SK-MEL-5 (cell line): ENCODE measurements at regions not wholly inside any gene's neighbourhood (a gene's known extent, or its start where the extent isn't known, plus 50 kb on each side); places are given as distances from the start of the nearest gene placed in this dataset.
"Not testable (repeated sequence)": the region's sequence is repeated elsewhere in the genome, so short reads cannot be mapped to it uniquely, and the experiment has no call there.

Source experiments
- DNase-seq: peaks from one replicate; pipeline ENCODE4 v3.0.0-alpha.2; 2016; ENCODE audit warnings: low read depth, low spot score
- in situ Hi-C: cut with HindIII; loops from 2 replicates; pipeline ENCODE4 v1.10.0; 2016; ENCODE audit warnings: low sequenced_read_pairs, high pct_unique_total_duplicates, low pct_unique_long_range_greater_than_20kb

DNA sequence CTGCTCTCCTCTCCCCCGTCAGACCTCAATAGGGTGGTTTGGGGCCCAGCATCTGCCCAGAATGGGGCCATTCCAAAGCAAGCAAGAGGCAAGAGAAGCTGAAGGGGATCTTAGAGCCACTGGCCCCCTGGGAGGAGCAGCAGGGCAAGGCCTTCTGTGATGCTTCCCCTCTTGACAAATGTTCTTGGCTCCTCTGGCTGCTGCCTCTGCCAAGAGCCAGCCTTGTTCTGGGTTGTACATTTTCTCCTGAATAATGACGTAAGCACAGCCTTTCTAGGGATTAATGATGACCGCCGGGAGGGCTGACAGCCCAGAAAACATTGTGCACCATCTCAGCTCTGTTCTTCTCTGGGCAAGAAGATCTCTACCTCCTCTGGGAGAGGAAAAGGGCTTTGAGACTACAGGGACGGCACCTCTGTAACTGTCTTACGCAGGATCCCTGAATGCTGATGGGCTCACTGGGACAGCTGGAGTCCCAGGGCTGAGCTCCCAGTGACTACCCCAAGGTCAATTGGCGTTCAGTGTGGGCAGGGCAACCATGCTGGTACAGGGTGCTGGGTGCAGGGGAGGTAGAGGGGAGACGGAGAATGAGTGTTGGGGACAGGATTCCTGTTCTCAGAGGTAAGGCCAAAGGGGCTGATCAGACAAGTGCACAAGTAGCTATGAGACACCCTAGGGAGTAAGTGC is 253.3 kb downstream of the FAM43A start:
- no peak for DNase-seq
- in situ Hi-C loops: no loop called here

DNA sequence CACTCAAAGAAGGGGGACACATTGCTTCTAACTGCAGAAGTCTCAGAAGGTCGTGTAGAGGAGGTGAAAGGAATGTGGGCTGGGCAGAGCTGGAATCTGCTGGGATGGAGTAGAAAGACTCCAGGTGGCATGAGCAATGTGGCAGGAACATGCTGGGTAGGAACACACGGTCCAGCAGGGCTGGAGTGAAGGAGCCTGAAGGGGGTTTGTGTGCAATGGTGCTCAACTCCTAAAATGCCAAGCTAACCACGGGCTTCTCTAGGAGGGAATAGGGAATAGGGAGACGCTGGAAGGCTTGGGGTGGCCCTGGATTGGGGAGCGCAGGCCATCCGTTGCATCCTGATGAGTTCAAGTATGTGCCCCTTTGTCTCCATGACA is 253.8 kb downstream of the FAM43A start:
- in situ Hi-C loops: no loop called here
- DNase-seq: no peak

DNA sequence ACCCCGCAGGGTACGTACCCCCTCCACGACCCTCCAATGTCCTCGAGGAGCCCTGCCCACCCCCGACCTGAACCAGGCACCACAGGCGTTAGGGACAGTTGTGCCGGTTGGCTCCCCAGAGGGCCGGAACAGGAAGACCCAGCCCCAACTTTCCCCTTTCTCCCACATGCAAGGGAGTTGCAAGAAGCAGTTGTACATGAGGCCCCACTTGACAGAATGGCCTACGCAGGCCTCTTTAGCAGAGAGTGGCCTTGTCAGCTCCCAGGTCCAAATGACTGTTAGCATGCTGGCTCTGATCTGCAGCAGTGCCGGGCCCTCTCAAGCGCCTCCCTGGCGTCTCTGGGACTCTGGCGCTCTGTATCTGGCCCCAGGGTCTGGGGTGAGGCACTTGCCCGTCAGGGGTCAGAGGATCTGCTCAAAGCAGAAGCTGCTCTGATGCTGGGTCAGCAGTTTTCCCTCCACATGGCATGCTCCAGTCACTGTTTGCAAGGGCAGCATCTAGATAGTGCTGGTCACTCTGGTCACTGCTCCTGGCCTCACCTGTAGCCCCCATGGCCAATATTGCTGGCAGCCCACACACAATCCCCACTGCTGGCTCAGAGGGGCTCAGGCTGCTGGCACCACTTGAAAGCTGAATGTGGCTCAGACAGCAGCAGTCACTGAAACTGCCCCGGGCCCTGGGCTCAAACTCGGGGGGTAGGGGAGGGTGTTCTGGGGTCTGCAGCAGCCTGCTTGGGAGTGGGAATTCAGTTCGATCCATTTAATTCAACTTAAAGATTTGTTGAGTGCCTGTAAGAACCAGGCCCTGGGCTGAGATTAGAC is 254.5 kb downstream of the FAM43A start:
- in situ Hi-C loops: no loop called here
- DNase-seq: no peak

DNA sequence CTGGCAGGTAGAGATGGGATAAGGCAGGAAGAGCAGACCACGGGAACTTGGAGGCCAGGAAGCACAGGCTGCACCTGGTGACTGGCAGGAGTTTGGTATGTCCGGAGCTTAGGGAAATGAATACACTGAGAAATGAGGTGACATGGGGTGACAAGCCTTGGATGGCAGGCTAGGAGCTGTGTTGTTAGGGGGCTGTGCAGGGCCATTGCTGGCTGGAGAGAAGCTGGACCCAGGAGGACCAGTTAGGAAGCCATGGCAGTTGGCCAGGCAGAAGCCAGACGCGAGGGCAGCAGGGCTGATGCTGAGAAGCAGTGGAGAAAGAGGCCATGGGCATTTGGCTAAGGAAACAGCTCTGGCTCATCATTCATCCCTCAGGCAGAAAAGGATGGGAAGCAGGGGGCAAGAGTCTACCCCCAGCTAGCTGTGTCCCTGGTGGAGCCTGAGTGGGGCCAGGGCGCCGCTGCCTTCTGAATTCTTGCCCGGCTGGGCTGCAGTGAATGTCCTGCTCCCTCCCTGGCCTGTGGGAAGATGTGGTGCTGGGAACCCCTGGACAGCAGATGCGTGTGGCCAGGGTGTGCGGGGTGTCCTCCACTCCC is 255.8 kb downstream of the FAM43A start:
- no peak for DNase-seq
- in situ Hi-C loops: no loop called here

DNA sequence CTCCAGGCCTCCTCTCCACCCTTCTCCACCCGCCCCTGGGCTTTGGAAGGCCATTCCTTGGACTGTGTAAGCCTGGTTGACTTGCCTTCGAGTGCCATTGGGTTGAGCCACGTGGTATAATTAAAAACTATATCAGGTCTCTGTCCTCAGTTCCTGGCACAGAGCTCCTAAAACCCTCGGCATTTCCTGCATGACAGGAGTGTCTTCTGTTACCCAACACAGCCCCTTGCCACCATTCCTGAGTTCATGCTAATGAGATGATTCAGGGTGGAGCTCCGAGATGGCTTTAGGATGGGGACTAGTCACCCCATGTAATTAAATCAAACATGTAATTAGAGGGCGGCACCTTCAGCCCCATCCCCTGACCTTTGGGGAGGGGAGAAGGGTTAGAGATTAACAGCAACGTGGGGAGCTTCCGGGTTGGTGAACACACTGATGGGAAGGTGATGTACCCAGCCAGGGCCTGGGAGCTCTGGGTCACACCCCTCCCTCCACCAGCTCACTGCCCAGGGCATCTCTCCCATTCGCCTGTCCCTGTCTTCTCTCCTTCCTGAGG is 256.4 kb downstream of the FAM43A start:
- in situ Hi-C loops: no loop called here
- DNase-seq: no peak

DNA sequence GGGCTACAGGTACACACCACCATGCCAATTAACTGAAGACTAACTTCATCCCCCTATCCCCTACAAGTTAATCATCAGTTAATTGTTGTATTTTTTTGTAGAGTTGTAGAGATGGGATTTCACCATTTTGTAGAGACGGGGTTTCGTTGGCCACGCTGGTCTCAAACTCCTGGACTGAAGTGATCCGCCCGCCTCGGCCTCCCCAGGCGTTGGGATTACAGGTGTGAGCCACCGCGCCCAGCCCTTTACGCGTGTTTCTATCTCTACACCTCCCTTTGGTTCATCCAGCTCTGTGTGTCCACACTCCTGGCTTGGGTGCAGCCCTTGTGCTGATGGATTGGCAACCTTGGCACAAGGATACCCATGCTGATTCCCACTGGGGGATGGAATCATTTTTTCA is 258.8 kb downstream of the FAM43A start:
- in situ Hi-C loops: no loop called here
- DNase-seq: no peak

DNA sequence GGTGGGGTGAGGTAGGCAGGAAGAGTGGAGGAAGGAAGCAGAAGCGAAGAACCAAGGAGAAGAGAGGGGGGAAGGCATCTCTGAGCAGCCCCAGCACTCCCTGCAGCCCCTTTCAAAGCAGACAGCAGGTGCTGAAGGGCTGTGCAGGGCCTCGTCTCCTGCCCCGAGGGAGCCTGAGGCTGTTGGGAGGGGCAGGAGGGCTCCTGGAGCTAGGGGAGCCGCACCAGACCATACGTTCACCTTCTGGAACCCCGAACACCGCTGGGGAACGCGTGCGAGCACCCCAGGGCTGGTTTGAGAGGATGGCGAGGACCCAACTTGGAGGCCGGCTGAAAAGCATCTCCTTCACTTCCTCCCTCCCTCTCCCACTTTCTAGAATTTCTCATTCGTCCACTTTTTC is 259.8 kb downstream of the FAM43A start:
- in situ Hi-C loops: no loop called here
- DNase-seq: no peak

DNA sequence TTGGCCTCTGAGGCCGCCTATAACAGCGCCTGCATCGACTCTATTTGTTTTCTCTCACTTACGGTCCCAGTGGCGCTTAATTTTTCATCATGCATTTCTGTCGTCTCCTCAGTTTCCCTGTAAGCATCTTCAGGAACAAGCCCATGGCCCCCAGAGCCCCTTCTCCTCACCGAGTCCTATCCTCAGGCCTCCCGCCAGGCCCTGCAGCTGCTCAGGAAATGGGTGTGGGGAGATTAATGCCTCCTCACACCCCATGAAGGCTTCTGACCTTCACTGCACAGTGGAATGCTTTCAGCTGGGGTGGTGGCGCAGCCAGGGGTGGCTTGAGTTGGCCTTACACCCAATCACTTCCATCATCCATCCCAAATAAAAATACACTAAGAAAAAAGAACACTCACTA is 260.4 kb downstream of the FAM43A start:
- in situ Hi-C loops: no loop called here
- no peak for DNase-seq

DNA sequence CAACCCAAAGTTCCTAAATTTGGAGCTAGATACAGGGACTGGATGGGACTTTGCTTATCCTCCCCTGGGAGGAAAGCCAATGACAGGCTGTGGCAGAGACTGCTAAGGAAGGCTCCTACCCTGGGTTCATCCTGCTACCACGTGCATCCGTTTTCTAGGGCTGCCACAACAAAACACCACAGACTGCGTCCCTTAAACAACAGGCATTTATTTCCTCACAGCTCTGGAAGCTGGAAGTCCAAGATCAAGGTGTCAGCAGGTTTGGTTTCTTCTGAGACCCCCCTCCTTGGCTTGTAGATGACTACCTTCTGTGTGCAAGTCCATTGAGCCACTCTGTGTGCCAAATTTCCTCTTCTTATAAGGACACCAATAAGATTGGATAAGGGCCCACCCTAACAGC is 263.9 kb downstream of the FAM43A start:
- DNase-seq: no peak
- in situ Hi-C loops: no loop called here

DNA sequence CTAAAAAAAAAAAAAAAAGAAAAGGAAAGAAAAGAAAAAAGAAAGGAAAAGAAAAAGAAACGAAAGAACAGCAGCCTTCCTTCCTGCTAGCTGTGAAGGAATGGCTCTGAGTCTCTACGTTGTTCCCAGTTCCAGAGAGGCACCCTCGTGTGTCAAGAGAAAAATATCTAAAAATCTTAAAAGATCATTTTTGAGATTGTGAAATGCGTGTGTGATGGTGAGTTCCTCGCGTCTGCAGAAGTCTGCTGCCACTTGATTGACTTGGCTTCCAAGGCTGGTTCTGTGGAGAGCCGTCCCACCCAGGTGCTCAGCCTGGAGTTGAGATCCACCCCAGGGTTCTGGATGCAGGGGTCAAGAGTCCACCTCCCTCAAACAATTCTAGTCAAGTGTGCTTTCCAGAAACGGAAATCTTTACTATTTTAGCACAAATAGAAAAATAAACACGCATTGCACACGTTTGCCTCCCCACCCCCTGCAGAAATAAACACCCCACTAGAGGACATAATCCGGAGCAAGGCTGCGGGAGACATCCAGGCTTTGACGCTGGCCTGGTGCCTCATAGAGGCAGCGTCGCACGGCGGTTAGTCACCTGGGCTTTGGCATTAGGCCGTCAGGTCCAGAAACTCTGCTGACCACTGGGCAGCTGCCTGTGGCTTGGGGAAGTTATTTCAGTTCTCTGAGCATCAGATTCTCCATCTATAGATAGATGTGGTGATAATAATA is 265.4 kb downstream of the FAM43A start:
- in situ Hi-C loops: no loop called here
- no peak for DNase-seq

DNA sequence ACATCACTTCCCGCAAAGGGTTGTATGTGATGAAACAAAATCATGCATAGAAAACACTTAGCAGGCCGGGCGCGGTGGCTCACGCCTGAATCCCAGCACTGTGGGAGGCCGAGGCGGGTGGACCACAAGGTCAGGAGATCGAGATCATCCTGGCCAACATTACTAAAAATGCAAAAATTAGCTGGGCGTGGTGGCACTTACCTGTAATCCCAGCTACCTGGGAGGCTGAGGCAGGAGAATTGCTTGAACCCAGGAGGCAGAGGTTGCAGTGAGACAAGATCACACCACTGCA is 265.9 kb downstream of the FAM43A start:
- DNase-seq, in situ Hi-C loops: not testable (repeated sequence)

DNA sequence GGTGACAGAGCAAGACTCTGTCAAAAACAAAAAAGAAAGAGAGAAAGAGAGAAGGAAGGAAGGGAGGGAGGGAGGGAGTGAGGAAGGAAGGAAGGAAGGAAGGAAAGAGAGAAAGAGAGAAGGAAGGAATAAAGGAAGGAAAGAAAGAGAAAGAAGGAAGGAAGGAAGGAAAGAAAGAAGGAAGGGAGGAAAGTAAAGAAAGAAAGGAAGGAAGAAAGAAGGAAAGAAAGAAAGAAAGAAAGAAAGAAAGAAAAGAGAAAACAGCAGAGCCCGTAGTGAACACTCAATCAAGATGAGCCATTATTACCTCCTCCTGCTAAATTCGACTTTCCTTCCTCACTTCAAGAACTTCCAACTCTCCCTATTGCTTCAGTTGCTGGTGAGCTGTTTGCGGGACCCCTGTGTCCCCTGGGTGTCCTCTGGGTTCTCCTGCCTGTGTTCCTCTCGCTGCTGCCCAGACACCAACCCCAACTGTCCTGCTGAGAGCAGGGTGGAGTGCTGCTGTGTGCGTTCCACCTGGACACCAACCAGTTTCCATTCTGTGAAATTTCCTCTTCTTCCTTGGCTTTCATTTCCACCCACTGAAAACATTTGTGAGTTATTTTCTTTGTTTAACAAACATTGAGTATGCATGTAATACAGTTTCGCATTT is 266.4 kb downstream of the FAM43A start:
- in situ Hi-C loops: no loop called here
- DNase-seq: no peak

DNA sequence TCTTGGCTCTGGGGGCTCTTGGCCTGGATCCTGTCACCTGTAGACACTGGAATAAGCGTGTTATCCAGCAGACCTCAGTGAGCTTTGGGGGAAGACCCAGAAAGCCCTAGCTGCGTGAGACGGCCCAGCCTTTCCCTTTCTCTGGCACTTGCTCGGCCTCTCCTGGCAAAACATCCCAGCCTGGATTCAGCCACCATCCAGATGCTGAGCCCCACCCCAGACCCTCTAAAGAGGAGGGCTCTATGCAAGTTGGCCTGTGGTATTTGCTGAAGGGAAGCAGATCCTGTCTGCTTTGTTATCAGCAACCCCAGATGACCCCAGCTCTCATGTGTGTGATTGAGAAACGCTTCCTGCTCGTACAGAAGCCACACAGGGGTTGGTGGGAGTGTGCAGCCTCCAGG is 267.2 kb downstream of the FAM43A start:
- DNase-seq: no peak
- in situ Hi-C loops: no loop called here

DNA sequence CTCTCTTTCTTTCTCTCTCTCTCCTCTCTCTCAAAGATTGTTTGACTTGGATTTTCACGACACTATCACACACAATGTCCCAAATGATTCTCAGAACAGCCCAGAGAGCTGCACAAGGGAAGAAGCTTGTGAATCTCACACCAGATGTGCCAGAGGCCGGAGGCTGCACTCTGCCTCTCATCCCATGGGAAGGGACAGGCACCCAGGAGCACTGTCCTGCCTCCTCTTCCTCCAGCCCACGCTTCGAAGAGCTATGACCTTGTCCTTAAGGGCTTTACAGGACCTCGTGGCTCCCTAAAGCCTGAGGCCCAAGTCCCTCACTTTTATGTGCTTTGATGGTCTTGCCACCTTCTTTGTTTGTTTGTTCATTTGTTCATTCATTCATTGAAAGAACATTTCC is 267.6 kb downstream of the FAM43A start:
- in situ Hi-C loops: no loop called here
- DNase-seq: no peak

DNA sequence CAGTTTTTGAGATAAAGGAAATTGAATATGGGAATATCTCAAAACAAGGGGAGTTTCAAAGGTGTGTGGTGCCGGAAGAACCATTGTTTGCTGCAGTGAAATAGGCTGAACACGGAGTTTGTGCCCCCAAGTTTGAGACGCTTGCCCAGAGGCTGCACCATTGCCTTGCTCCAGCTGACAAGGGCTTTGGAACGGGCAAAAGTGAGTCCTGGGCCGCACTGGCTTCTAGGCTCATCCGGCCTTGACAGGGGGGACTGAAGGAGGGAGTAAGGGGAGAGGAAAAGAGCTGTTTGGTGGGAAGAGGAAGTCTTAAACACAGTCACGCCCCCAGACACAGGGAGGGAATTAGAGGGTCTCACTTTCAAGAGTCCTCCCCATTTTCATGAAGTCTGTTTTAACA is 269.9 kb downstream of the FAM43A start:
- DNase-seq: no peak
- in situ Hi-C loops: no loop called here

DNA sequence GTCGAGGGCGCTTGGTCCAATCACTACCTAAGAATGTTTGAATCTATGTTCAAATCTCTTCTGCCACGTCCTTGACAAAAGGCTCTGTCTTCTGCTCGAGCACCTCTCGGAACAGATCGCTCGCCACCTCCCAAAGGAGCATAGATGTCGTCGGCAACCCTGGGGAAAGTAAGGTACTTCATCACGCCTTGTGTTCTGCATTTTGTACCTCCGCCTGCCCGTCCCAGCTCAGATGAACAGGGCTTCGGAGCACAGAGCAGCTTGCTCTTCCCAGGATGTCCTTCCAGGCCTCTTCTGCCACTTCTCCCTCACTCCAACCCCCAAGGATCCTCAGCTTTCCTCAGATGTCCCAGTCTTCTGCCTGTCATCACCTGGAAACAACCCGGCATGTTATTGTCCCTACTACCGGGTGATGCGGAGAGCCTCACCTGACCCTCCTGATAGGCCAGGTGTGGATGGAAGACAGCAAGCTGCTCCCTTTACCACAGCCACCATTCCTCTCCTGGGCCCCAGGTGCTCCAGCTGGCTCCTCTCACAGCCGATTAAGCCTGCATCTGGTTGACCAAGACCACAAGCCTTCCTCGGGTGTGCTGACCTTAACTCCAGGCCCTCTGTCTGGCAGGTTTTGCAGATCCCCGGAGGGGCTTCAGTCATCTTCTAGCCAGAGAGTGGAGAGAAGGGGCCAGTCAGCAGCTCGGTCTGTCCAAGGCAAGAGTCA is 270.5 kb downstream of the FAM43A start:
- DNase-seq: no peak
- in situ Hi-C loops: no loop called here

DNA sequence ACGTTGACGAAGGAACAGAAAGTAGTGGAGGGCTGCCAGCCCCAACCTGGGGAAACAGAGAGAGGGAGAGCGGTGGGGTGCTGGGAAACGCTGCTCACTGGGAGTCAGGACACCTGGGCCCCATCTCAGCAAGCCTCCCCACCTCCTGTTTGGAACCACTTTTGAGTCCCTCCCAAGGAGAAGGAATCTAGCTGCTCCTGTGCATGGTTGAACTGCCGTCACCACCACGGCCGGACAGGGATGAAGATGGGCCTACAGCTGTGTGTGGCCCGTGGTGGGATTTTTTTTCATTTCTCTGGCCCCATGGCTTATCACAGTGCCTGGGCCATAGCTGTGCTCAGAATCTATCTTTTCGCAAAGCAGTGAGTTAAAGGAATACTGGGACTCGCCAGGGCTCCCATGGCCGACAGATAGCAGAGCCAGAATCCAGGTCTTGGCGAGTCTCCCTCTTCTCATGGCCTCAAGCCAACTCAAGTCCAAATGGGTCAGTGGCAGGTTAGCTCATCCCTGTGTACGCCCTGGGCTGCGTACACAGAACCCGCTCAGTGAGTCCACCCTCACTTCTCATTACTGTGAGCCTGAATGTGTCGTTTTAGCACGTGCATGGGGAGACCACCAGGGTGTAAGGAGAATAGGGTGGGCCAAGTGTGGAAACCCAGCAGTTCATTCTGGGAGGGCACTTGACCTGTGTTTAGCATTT is 271.2 kb downstream of the FAM43A start:
- no peak for DNase-seq
- in situ Hi-C loops: no loop called here
